GM23338 (cell line): ENCODE measurements at regions not wholly inside any gene's neighbourhood (a gene's known extent, or its start where the extent isn't known, plus 50 kb on each side); places are given as distances from the start of the nearest gene placed in this dataset.
"Not testable (repeated sequence)": the region's sequence is repeated elsewhere in the genome, so short reads cannot be mapped to it uniquely, and the experiment has no call there.

Experiments
- CREB1 ChIP-seq: fragments of 250-450 bp; sonication (Bioruptor Pico); IDR thresholded peaks from 2 replicates; pipeline ENCODE4 v1.5.0; 2020; ENCODE audit warnings: low read depth, mild to moderate bottlenecking, moderate library complexity
- EZH2 ChIP-seq: fragments of 200-600 bp; sonication (generic); IDR thresholded peaks from one replicate; pipeline ENCODE4 v1.8.0; 2017; ENCODE audit warnings: antibody characterized with exemption, mild to moderate bottlenecking, low read depth; ENCODE audit not compliant: unreplicated experiment
- EZH2phosphoT487 ChIP-seq: fragments of 200-600 bp; sonication (generic); IDR thresholded peaks from one replicate; pipeline ENCODE4 v1.8.1; 2018; ENCODE audit warnings: antibody characterized with exemption; ENCODE audit not compliant: unreplicated experiment
- JUNB ChIP-seq: IDR thresholded peaks from one replicate; pipeline ENCODE4 v1.6.1; 2016; ENCODE audit warnings: antibody characterized with exemption; ENCODE audit not compliant: unreplicated experiment
- NANOG ChIP-seq: IDR thresholded peaks from 2 replicates; pipeline ENCODE4 v1.6.1; 2016; ENCODE audit warnings: antibody characterized with exemption, borderline replicate concordance
- POLR2AphosphoS5 ChIP-seq: IDR thresholded peaks from 2 replicates; pipeline ENCODE4 v1.6.1; 2016; ENCODE audit warnings: antibody characterized with exemption, low read depth
- ZNF114 ChIP-seq: fragments of 250-450 bp; sonication (Bioruptor Pico); IDR thresholded peaks from 2 replicates; pipeline ENCODE4 v1.5.0; 2020; ENCODE audit warnings: mild to moderate bottlenecking, moderate library complexity
- TF ChIP-seq, protein P1 (sequence below), 2 experiments: fragments of 200-600 bp in 1 of 2; sonication (generic) in 1 of 2; conservative IDR thresholded peaks; 2 replicates each; pipeline versions ENCODE4 v1.5.1 to v1.6.1; 2016 to 2017; ENCODE audit warnings: antibody characterized with exemption in 2 of 2, low read depth in 2 of 2, mild to moderate bottlenecking in 2 of 2, moderate library complexity in 1 of 2
- TF ChIP-seq, protein P2 (sequence below): IDR thresholded peaks from one replicate; pipeline ENCODE4 v1.6.1; 2018; ENCODE audit warnings: antibody characterized with exemption; ENCODE audit not compliant: unreplicated experiment

DNA sequence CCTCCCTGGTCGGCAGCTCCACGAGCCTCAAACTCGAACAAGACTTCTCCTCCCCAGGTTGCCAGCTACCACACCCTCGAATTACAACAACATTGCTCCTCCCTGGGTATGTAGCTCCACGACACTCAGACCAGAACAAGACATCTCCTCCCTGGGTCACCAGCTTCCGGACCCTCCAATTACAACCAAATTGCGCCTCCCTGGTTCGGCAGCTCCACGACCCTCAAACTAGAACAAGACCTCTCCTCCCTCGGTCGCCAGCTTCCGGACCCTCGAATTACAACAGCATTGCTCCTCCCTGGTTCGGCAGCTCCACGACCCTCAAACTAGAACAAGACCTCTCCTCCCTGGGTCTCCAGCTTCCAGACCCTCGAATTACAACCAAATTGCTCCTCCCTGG is 315.3 kb downstream of the PREX1 start:
- TF ChIP-seq, protein P1, sequence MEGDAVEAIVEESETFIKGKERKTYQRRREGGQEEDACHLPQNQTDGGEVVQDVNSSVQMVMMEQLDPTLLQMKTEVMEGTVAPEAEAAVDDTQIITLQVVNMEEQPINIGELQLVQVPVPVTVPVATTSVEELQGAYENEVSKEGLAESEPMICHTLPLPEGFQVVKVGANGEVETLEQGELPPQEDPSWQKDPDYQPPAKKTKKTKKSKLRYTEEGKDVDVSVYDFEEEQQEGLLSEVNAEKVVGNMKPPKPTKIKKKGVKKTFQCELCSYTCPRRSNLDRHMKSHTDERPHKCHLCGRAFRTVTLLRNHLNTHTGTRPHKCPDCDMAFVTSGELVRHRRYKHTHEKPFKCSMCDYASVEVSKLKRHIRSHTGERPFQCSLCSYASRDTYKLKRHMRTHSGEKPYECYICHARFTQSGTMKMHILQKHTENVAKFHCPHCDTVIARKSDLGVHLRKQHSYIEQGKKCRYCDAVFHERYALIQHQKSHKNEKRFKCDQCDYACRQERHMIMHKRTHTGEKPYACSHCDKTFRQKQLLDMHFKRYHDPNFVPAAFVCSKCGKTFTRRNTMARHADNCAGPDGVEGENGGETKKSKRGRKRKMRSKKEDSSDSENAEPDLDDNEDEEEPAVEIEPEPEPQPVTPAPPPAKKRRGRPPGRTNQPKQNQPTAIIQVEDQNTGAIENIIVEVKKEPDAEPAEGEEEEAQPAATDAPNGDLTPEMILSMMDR (conservative IDR thresholded peaks at IDR 0.05; ENCODE audit: low read depth in 2 of 2): not testable (repeated sequence)
- TF ChIP-seq CREB1 (CRISPR knock-in tag); EZH2; POLR2AphosphoS5; EZH2phosphoT487; JUNB; ZNF114 (CRISPR knock-in tag); NANOG: not testable (repeated sequence)
- TF ChIP-seq, protein P2, sequence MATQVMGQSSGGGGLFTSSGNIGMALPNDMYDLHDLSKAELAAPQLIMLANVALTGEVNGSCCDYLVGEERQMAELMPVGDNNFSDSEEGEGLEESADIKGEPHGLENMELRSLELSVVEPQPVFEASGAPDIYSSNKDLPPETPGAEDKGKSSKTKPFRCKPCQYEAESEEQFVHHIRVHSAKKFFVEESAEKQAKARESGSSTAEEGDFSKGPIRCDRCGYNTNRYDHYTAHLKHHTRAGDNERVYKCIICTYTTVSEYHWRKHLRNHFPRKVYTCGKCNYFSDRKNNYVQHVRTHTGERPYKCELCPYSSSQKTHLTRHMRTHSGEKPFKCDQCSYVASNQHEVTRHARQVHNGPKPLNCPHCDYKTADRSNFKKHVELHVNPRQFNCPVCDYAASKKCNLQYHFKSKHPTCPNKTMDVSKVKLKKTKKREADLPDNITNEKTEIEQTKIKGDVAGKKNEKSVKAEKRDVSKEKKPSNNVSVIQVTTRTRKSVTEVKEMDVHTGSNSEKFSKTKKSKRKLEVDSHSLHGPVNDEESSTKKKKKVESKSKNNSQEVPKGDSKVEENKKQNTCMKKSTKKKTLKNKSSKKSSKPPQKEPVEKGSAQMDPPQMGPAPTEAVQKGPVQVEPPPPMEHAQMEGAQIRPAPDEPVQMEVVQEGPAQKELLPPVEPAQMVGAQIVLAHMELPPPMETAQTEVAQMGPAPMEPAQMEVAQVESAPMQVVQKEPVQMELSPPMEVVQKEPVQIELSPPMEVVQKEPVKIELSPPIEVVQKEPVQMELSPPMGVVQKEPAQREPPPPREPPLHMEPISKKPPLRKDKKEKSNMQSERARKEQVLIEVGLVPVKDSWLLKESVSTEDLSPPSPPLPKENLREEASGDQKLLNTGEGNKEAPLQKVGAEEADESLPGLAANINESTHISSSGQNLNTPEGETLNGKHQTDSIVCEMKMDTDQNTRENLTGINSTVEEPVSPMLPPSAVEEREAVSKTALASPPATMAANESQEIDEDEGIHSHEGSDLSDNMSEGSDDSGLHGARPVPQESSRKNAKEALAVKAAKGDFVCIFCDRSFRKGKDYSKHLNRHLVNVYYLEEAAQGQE: not testable (repeated sequence)
